SK-N-SH (cell line): ENCODE measurements at regions not wholly inside any gene's neighbourhood (a gene's known extent, or its start where the extent isn't known, plus 50 kb on each side); places are given as distances from the start of the nearest gene placed in this dataset.

Experiments used
- CTCF ChIA-PET: fragments of 300-600, 350-600 bp; formaldehyde crosslinking; extraction: SDS; loops from one replicate; lab custom pipeline; 2021; lab: Yijun Ruan, JAX
- POLR2A ChIA-PET: fragments of 350-600 bp; sonication (Branson Sonifier 250); formaldehyde crosslinking; extraction: SDS; loops from one replicate; lab custom pipeline; 2020; ENCODE audit warnings: antibody characterized with exemption, inconsistent platforms; lab: Yijun Ruan, JAX
- DNase-seq: peaks from one replicate; pipeline ENCODE4 v3.0.0; 2012
- H2AFZ ChIP-seq: fragments of 200-600 bp; sonication (generic); 2 replicates; pipeline ENCODE4 v1.8.1; 2016; ENCODE audit warnings: antibody characterized with exemption, mild to moderate bottlenecking, low read depth
- H3F3A ChIP-seq: fragments of 200-600 bp; sonication (generic); replicated peaks from 2 replicates; pipeline ENCODE3; 2016; ENCODE audit warnings: antibody characterized with exemption, mild to moderate bottlenecking; ENCODE audit not compliant: insufficient read depth
- H3K27ac ChIP-seq, 2 experiments: fragments of 200-500 bp in 1 of 2; fragments of 200-600 bp in 1 of 2; sonication (Bioruptor generic) in 1 of 2; sonication (generic), shearing (Covaris generic) in 1 of 2; 2 replicates each; pipeline versions ENCODE4 v1.5.1 to v1.6.1; 2014 to 2016; ENCODE audit warnings: low read depth in 2 of 2, inconsistent platforms in 1 of 2, low read length in 1 of 2, mild to moderate bottlenecking in 1 of 2, mixed read lengths in 1 of 2
- H3K27me3 ChIP-seq: fragments of 200-600 bp; sonication (generic), shearing (Covaris generic); 2 replicates; pipeline ENCODE4 v1.6.1; 2016; ENCODE audit warnings: mixed run types; ENCODE audit not compliant: insufficient read depth
- H3K36me3 ChIP-seq, 2 experiments: fragments of 200-500 bp in 1 of 2; fragments of 200-600 bp in 1 of 2; sonication (Bioruptor generic) in 1 of 2; sonication (generic) in 1 of 2; replicated peaks in 1 of 2; 2 replicates each; pipeline versions ENCODE3 to v1.5.1; 2014 to 2016; ENCODE audit warnings: low read length in 1 of 2, mild to moderate bottlenecking in 1 of 2; ENCODE audit not compliant: insufficient read depth in 2 of 2, control insufficient read depth in 1 of 2
- H3K4me1 ChIP-seq, 2 experiments: fragments of 200-500 bp in 1 of 2; fragments of 200-600 bp in 1 of 2; sonication (Bioruptor generic) in 1 of 2; sonication (generic), shearing (Covaris generic) in 1 of 2; 2 replicates each; pipeline versions ENCODE4 v1.5.1 to v1.6.1; 2014 to 2016; ENCODE audit warnings: low read depth in 1 of 2, low read length in 1 of 2, mixed run types in 1 of 2; ENCODE audit not compliant: insufficient read depth in 2 of 2, control insufficient read depth in 1 of 2
- H3K4me2 ChIP-seq: fragments of 200-600 bp; sonication (generic), shearing (Covaris generic); 2 replicates; pipeline ENCODE4 v1.6.1; 2017; ENCODE audit warnings: mixed run types
- H3K4me3 ChIP-seq, 2 experiments: fragments of 200-500 bp in 1 of 2; fragments of 200-600 bp in 1 of 2; sonication (Bioruptor generic) in 1 of 2; sonication (generic), shearing (Covaris generic) in 1 of 2; 2 replicates each; pipeline versions ENCODE4 v1.5.1 to v1.8.1; 2014 to 2016; ENCODE audit warnings: low read depth in 2 of 2, inconsistent platforms in 1 of 2, low read length in 1 of 2, mild to moderate bottlenecking in 1 of 2, mixed read lengths in 1 of 2, moderate library complexity in 1 of 2
- H3K79me2 ChIP-seq: fragments of 200-600 bp; sonication (generic); 2 replicates; pipeline ENCODE4 v1.8.1; 2017; ENCODE audit warnings: mild to moderate bottlenecking; ENCODE audit not compliant: insufficient read depth
- H3K9ac ChIP-seq: fragments of 200-600 bp; sonication (generic); 2 replicates; pipeline ENCODE4 v1.6.1; 2017; ENCODE audit warnings: mixed run types
- H3K9me2 ChIP-seq: fragments of 200-600 bp; sonication (generic); 2 replicates; pipeline ENCODE4 v1.6.1; 2017; ENCODE audit warnings: mixed run types
- H3K9me3 ChIP-seq: fragments of 200-600 bp; sonication (generic); 2 replicates; pipeline ENCODE4 v1.6.1; 2017; ENCODE audit warnings: mixed run types, mild to moderate bottlenecking, moderate library complexity
- H4K20me1 ChIP-seq: fragments of 200-600 bp; sonication (generic); 2 replicates; pipeline ENCODE4 v1.6.1; 2017; ENCODE audit warnings: mild to moderate bottlenecking, mixed run types; ENCODE audit not compliant: insufficient read depth
- FOSL2 ChIP-seq: IDR thresholded peaks from 2 replicates; pipeline ENCODE4 v1.4.0; 2012; ENCODE audit warnings: low read depth, mild to moderate bottlenecking, moderate library complexity, borderline replicate concordance
- FOXJ3 ChIP-seq: sonication (generic); formaldehyde crosslinking; IDR thresholded peaks from 2 replicates; pipeline ENCODE4 v1.5.1; 2020; ENCODE audit warnings: mild to moderate bottlenecking, missing genetic modification reagents
- FOXM1 ChIP-seq: IDR thresholded peaks from 2 replicates; pipeline ENCODE4 v1.4.0; 2012; ENCODE audit warnings: low read depth, mild to moderate bottlenecking
- IRF3 ChIP-seq: fragments of 150-350 bp; IDR thresholded peaks from 2 replicates; pipeline ENCODE4 v1.6.1; 2016; ENCODE audit warnings: mild to moderate bottlenecking, low read depth, low read length
- JUND ChIP-seq: IDR thresholded peaks from 2 replicates; pipeline ENCODE4 v1.4.0; 2012
- NFIC ChIP-seq: IDR thresholded peaks from 2 replicates; pipeline ENCODE4 v1.4.0; 2012; ENCODE audit warnings: borderline replicate concordance
- NRF1 ChIP-seq: IDR thresholded peaks from 2 replicates; pipeline ENCODE4 v1.6.1; 2012; ENCODE audit warnings: low read depth, mild to moderate bottlenecking, low read length
- REST ChIP-seq: IDR thresholded peaks from 2 replicates; pipeline ENCODE4 v1.6.1; 2012; ENCODE audit warnings: mild to moderate bottlenecking, low read depth, low read length, moderate library complexity
- SIN3A ChIP-seq: IDR thresholded peaks from 2 replicates; pipeline ENCODE4 v1.6.1; 2012; ENCODE audit warnings: low read depth, mild to moderate bottlenecking, low read length, moderate library complexity, borderline replicate concordance
- SMC3 ChIP-seq: IDR thresholded peaks from 2 replicates; pipeline ENCODE4 v1.6.1; 2012; ENCODE audit warnings: low read depth, low read length, improper control_type of control experiment
- TEAD4 ChIP-seq: IDR thresholded peaks from 2 replicates; pipeline ENCODE4 v1.4.0; 2012; ENCODE audit warnings: mild to moderate bottlenecking, borderline replicate concordance; ENCODE audit not compliant: insufficient read depth
- YY1 ChIP-seq: IDR thresholded peaks from 2 replicates; pipeline ENCODE4 v1.4.0; 2012; ENCODE audit warnings: low read depth, mild to moderate bottlenecking
- ZBTB33 ChIP-seq: IDR thresholded peaks from 2 replicates; pipeline ENCODE4 v1.4.0; 2012; ENCODE audit warnings: low read depth, borderline replicate concordance
- WGBS: methylation state at CpG from one replicate; pipeline ENCODE4 v1.1.6; 2017; ENCODE audit warnings: low lambda C conversion rate; 5-methylcytosine and 5-hydroxymethylcytosine counted together
- small RNA-seq, 7 experiments: library from RNA; depleted of rRNA; stranded (forward); fragments of <200 nt; gene quantifications; one replicate each; pipeline ENCODE3, GENCODE V24; 2012

GRCh38 chr7:21377545-21377944 lies 50.3 kb upstream of the SP4 start:
- H3K36me3 ChIP-seq, result no peaks in the 10 kb centered on the region
- no peak overlapping the region for H3K9ac ChIP-seq
- no peaks in the 10 kb centered on the region; the same call in 1 of the 2 replicates for H3K9me3 ChIP-seq
- ChIA-PET CTCF (no interaction called here), POLR2A (no interaction called here)
- H3F3A ChIP-seq, result no peaks in the 10 kb centered on the region
- H3K9me2 ChIP-seq, result no peaks in the 10 kb centered on the region; the same call in 1 of the 2 replicates
- TF ChIP-seq SMC3 (no peak), NFIC (no peak), TEAD4 (no peak), REST (no peak), NRF1 (no peak), IRF3 (no peak), FOSL2 (no peak), FOXM1 (no peak), JUND (no peak), ZBTB33 (no peak), FOXJ3 (no peak), YY1 (no peak), SIN3A (no peak)
- 0% methylated on average over 2 of the region's 2 CpGs for WGBS
- no peaks in the 10 kb centered on the region for H3K4me1 ChIP-seq
- H3K27ac ChIP-seq, result no peak overlapping the region
- H3K4me2 ChIP-seq, result no peak overlapping the region
- no peak for DNase-seq
- H2AFZ ChIP-seq, result no peak overlapping the region
- peaks cover 5% of the 10 kb centered on the region; the same call in 1 of the 2 replicates for H3K27me3 ChIP-seq
- no peaks in the 10 kb centered on the region for H4K20me1 ChIP-seq
- H3K79me2 ChIP-seq, result no peaks in the 10 kb centered on the region
- H3K4me3 ChIP-seq, result no peak overlapping the region

Small RNAs in the stretch of these regions (small RNA-seq; reads per million reads assigned to genes)
- 0 reads per million in 7 experiments for gene RN7SL542P
